Naive B cell (primary cell): ENCODE measurements at regions not wholly inside any gene's neighbourhood (a gene's known extent, or its start where the extent isn't known, plus 50 kb on each side); places are given as distances from the start of the nearest gene placed in this dataset.

Source experiments
- ATAC-seq, 2 donors: fragments of 150-1000 bp; cut with Tn5 transposase; 2 replicates each; pipeline ENCODE4 v1.10.0; 2021; ENCODE audit warnings: low read depth in 2 of 2, mild to moderate bottlenecking in 2 of 2, moderate library complexity in 2 of 2
- DNase-seq: peaks from one replicate; pipeline ENCODE4 v3.0.0; 2022
- H3K27ac Mint-ChIP-seq, 6 donors: one replicate each; pipeline ENCODE4 v1.8.0; 2020 to 2022; ENCODE audit warnings: mild to moderate bottlenecking in 6 of 6, mixed read lengths in 6 of 6, moderate library complexity in 5 of 6, inconsistent platforms in 2 of 6
- H3K27me3 Mint-ChIP-seq, 3 donors: one replicate each; pipeline ENCODE4 v1.8.0; 2021 to 2022; ENCODE audit warnings: mixed read lengths in 3 of 3, mild to moderate bottlenecking in 1 of 3
- H3K36me3 Mint-ChIP-seq, 2 donors: one replicate each; pipeline ENCODE4 v1.8.0; 2020 to 2022; ENCODE audit warnings: mixed read lengths in 2 of 2, inconsistent platforms in 1 of 2, mild to moderate bottlenecking in 1 of 2
- H3K4me1 Mint-ChIP-seq, 3 donors: one replicate each; pipeline ENCODE4 v1.8.0; 2020 to 2022; ENCODE audit warnings: mixed read lengths in 3 of 3, inconsistent platforms in 1 of 3, mild to moderate bottlenecking in 1 of 3, moderate library complexity in 1 of 3
- H3K4me3 Mint-ChIP-seq, 8 donors: one replicate each; pipeline ENCODE4 v1.8.0; 2020 to 2022; ENCODE audit warnings: mild to moderate bottlenecking in 8 of 8, mixed read lengths in 8 of 8, moderate library complexity in 8 of 8, inconsistent platforms in 2 of 8
- H3K9me3 Mint-ChIP-seq, 7 donors: one replicate each; pipeline ENCODE4 v1.8.0; 2020 to 2022; ENCODE audit warnings: mixed read lengths in 7 of 7, mild to moderate bottlenecking in 5 of 7, inconsistent platforms in 2 of 7, moderate library complexity in 1 of 7

DNA sequence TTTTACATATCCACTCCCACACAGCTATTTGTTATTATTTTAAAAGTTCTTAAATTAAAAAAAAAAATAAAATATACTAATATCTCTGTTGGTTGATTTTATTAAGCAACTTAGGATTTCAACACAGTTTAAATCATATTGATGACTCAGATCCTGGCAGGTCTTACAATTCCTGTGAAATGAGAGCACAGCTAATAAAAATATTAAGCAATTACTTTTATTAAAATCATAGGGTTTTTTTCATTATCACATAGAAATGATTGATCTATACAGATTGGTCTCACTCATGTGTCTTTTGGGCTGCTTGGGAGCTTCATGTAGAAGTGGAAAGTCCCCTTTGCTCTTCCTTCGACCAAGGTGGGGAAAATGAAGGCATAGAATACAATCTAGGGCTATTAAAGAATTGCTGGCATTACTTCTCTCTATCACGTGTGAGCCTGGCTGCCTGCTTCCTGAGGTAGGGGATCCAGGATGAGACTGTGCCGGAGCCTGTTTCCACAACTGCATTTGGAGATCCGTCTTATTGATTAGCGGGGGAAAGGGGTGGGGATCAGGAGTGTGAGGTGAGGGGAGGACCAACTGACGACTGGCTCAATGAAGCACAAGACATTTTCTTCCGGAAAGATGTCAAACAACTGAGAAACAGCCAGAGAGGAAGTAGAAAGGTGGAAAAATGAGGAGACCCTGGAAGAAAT is 858.0 kb downstream of the USP25 start:
- ATAC-seq = no peak
- Mint-ChIP-seq H3K36me3 (no peaks in the 10 kb centered on the region), H3K9me3 (peaks cover 0 to 3% (median 0%) of the 10 kb centered on the region in 7 donors), H3K27ac (no peak overlapping the region), H3K4me3 (no peak overlapping the region), H3K4me1 (no peaks in the 10 kb centered on the region), H3K27me3 (no peaks in the 10 kb centered on the region)
- no peak for DNase-seq

DNA sequence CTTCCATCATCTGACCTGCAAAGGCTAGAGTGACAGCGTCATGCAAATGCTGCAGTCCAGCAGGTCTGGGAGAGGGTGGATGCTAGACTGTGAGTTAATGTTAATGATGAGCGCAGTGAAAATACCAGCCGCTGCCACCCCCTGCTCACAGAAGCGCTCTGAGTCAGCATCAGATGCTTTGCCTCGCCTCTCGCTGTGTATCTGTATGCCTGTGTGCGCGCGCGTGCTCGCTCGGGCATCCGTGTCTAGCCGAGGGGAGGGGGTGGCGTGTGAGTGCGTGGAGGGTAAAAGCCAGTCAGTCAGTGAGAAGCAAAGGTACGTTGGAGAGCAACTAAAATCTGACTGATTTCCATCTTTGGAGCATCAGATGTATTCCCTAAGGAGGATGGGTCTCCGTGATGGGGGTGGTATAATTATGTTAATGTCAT is 858.7 kb downstream of the USP25 start:
- peaks cover 0 to 3% (median 0%) of the 10 kb centered on the region in 7 donors for H3K9me3 Mint-ChIP-seq
- H3K36me3 Mint-ChIP-seq = no peaks in the 10 kb centered on the region
- ATAC-seq (no peak), DNase-seq (no peak)
- H3K4me1 Mint-ChIP-seq = no peaks in the 10 kb centered on the region
- H3K4me3 Mint-ChIP-seq = no peak overlapping the region
- no peaks in the 10 kb centered on the region for H3K27me3 Mint-ChIP-seq
- no peak overlapping the region for H3K27ac Mint-ChIP-seq

DNA sequence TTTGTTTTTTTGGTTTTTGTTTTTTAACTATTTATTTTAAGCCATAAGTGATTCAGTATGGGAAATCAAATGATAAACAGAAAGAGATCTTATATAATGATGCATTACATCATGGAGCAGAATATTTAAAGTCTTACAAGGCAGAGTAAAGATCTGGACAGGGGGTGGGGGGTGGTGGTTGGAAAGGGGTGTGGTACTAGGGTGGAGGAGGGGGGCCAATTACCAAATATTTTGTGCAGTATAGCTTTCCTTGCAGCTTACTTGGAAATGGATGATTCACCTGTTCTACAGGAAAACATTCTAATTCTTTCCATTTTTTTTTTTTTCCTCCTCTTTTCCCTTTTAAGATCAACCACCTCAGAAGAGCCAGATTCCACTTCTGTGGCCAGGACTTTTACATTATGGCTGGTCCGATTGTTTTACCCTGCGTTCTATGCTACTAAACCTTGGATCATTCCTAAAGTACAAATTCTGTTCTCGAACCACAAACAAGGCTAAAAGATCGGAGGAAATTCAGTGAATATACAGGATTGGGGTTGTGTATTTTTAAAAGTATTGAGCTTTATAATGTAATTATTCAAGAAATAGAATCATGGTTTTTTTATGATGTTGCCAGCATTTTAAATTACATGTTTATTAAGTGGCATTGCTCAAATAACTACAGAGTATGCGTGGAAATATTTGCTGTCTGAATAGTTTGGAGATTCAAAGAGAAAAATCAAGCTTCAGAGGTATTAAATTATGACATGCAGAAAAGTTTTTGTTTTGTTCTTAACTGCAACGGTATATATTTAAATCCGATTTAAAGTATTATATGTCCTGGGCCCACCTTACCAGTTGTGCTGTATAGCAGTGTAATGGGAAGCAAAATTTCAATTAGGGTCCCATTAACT is 859.5 kb downstream of the USP25 start:
- peaks cover 0 to 3% (median 0%) of the 10 kb centered on the region in 7 donors for H3K9me3 Mint-ChIP-seq
- no peaks in the 10 kb centered on the region for H3K4me1 Mint-ChIP-seq
- no peak for ATAC-seq
- no peaks in the 10 kb centered on the region for H3K27me3 Mint-ChIP-seq
- H3K36me3 Mint-ChIP-seq = no peaks in the 10 kb centered on the region
- DNase-seq = no peak
- no peak overlapping the region for H3K27ac Mint-ChIP-seq
- H3K4me3 Mint-ChIP-seq = no peak overlapping the region

DNA sequence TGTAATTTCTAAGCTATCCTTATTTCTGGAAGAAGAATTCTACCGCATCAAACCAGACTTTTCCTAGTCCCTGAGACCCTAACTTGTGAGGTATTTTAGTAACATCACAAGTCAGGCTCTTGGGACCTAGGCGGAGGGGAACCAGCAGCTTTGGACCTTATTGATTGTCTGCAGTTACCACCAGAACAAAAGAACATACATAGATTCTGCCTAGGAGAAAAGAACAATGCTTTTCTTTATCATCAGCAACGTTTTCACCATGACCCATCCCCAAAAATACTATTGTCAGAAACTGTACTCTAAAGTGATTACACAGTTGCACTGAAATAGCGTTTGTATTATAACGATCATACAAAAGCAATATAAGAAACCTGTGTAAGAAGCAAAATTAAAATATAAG is 860.4 kb downstream of the USP25 start:
- H3K9me3 Mint-ChIP-seq = peaks cover 0 to 4% (median 0%) of the 10 kb centered on the region in 7 donors
- ATAC-seq (no peak), DNase-seq (no peak)
- no peaks in the 10 kb centered on the region for H3K36me3 Mint-ChIP-seq
- no peaks in the 10 kb centered on the region for H3K27me3 Mint-ChIP-seq
- no peaks in the 10 kb centered on the region for H3K4me1 Mint-ChIP-seq
- no peak overlapping the region for H3K27ac Mint-ChIP-seq
- H3K4me3 Mint-ChIP-seq = no peak overlapping the region

DNA sequence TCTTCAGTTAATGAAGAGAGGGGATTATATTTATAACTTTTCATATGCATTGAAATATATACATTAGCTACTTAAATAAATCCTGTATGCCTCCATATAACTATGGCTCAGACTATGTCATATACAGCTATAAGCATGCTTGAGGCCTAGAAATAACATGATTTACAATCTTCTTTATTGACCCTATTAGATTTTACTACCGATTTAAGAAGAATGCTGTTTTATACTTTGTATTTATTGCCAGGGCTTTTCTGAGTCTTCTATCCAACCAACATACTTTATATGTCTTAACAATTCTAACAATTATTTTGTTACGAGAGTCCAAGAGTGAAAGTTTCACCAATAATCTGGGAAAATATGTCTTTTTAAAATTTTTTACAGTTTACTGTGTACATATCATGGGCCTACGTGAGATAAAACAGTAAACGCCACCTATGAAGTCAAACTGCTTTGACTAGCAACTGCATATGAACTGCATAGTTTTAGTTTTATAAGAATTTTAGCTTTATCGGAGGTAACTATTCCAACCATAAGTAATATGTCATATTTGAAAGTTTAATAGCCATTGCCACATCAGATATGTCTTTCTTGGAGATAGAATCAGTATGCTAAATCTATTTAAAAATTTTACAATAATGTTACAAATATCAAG is 861.0 kb downstream of the USP25 start:
- H3K9me3 Mint-ChIP-seq = peaks cover 0 to 4% (median 0%) of the 10 kb centered on the region in 7 donors
- no peak overlapping the region for H3K27ac Mint-ChIP-seq
- H3K36me3 Mint-ChIP-seq = no peaks in the 10 kb centered on the region
- H3K4me3 Mint-ChIP-seq = no peak overlapping the region
- DNase-seq (no peak), ATAC-seq (no peak)
- no peaks in the 10 kb centered on the region for H3K4me1 Mint-ChIP-seq
- no peaks in the 10 kb centered on the region for H3K27me3 Mint-ChIP-seq

DNA sequence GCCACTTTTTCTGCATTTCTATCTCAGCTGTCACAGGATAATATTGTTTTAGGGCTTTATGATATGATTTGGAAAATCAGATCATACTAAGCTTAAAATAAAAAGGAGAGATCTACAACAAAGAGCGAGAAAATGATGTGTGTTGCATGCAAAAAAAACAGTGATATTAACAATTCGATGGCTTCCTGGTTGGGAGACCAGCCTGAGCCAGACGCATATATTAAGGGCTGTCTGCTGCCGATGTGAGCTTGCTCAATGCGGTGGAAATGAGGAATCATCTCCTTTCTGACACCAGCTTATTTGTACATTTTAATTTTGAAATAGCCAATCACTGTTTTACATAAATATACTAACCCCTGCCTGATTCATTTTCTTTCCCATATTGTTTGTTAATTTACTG is 862.6 kb downstream of the USP25 start:
- Mint-ChIP-seq H3K27ac (no peak overlapping the region), H3K27me3 (no peaks in the 10 kb centered on the region), H3K36me3 (no peaks in the 10 kb centered on the region), H3K4me3 (no peak overlapping the region), H3K4me1 (no peaks in the 10 kb centered on the region), H3K9me3 (peaks cover 0 to 6% (median 3%) of the 10 kb centered on the region in 7 donors)
- no peak for DNase-seq
- no peak for ATAC-seq

DNA sequence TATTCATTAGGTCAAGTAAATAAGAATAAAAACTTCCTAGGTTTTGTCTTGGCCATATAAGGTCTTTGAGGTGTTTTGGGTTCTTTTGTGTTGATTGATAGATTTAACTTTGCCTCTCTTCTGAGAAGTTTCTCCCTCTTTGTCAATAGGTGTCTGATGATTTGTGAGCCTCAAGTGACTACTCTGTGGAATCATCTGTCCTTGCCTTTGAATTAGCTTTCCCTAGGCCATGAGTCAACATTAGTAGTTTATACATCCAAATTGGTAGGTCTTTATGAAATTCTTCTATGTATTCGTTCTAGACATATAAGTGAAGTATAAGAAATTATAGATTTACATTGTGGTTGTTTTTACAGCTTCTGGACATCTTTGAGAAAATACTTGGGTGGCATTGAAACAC is 864.4 kb downstream of the USP25 start:
- Mint-ChIP-seq H3K4me3 (no peak overlapping the region), H3K36me3 (no peaks in the 10 kb centered on the region), H3K27ac (no peak overlapping the region), H3K27me3 (no peaks in the 10 kb centered on the region), H3K4me1 (no peaks in the 10 kb centered on the region), H3K9me3 (peaks cover 0 to 6% (median 4%) of the 10 kb centered on the region in 7 donors)
- DNase-seq = no peak
- ATAC-seq = no peak

DNA sequence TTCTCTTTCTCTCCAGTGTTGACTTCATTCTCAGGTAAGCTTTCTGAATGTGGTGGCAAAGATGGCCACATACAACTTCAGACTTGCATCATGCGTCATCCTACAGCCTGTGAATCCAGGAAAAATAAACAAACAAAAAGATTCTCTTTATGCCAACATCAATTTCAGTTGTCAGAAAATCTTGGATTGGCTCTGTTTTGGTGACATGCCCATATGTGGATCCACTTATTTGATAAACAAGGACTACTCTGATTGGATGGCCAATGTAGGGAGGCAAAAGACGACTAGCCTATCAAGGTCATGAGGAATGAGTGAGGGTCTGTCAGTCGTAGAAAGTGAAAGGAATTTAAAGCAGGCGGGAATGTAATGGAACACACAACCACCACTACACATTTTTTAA is 866.6 kb downstream of the USP25 start:
- no peak for ATAC-seq
- Mint-ChIP-seq H3K4me1 (no peaks in the 10 kb centered on the region), H3K27me3 (no peaks in the 10 kb centered on the region), H3K36me3 (no peaks in the 10 kb centered on the region), H3K9me3 (peaks cover 0 to 6% (median 4%) of the 10 kb centered on the region in 7 donors), H3K27ac (no peak overlapping the region), H3K4me3 (no peak overlapping the region)
- DNase-seq = no peak

DNA sequence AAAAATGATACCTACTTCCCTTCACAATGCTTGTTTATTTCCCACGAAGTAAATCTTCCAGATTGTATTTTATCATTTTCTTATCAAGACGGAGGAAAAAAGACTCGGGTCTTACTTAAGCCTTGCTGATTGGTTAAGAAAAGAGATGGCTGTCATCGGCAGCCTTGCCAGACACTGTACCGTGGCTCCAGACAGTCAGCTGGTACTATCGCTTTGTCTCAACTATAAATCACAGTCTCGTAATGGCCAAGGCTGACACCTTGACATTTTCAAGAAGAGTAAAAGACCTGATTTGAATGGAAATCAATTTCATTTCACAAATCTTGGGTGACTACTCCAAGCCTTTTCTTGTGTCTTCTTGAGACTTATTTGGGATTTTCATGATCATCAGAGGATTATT is 868.0 kb downstream of the USP25 start:
- no peaks in the 10 kb centered on the region for H3K27me3 Mint-ChIP-seq

DNA sequence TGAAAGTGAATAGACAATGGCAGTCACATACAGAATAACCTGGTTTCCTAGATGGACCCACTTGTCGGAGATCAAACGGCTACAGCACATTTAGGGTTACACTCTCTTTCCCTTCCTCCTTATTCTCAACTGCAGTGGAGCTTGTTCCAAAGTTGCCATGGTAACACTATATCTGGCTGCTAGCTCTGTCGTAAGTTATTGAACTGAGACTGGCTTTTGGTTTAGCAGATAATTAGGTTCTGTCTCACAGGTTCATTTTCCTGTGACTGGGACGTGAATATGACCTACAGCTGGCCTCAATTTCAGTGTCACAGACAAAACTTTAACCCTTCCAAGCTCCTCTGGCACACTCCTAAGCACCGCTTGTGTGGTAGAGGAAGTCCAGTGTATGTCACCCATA is 875.8 kb downstream of the USP25 start:
- Mint-ChIP-seq H3K27me3 (no peaks in the 10 kb centered on the region), H3K4me3 (no peak overlapping the region), H3K4me1 (no peaks in the 10 kb centered on the region), H3K9me3 (peaks cover 0 to 4% (median 0%) of the 10 kb centered on the region in 7 donors), H3K27ac (no peak overlapping the region), H3K36me3 (no peaks in the 10 kb centered on the region)
- DNase-seq (no peak), ATAC-seq (no peak)

More for the DNA sequence above, 868.0 kb downstream of the USP25 start:
- Mint-ChIP-seq H3K9me3 (peaks cover 0 to 6% (median 3%) of the 10 kb centered on the region in 7 donors), H3K4me1 (no peaks in the 10 kb centered on the region), H3K27ac (no peak overlapping the region), H3K36me3 (no peaks in the 10 kb centered on the region), H3K4me3 (no peak overlapping the region)
- no peak for DNase-seq
- no peak for ATAC-seq

DNA sequence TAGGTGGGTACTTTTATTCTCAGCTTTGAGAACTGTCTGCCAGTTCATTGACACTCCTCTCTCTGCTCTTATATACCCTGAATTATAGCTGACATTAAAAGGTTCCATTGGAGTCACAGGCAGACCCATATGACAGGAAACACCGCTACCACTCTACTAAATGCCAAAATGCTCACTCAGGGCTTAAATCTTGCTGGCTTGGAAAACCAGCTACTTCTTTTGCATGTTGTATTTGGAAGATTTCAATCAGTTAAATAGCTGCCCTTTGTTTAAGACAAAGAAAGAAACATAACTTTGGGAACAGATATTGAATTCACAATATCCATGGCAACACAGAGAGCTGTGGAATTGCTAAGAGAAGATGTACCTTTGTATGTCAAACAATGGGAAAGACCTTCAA is 876.5 kb downstream of the USP25 start:
- peaks cover 0 to 4% (median 0%) of the 10 kb centered on the region in 7 donors for H3K9me3 Mint-ChIP-seq
- DNase-seq (no peak), ATAC-seq (no peak)
- H3K27ac Mint-ChIP-seq = no peak overlapping the region
- H3K36me3 Mint-ChIP-seq = no peaks in the 10 kb centered on the region
- H3K27me3 Mint-ChIP-seq = no peaks in the 10 kb centered on the region
- no peaks in the 10 kb centered on the region for H3K4me1 Mint-ChIP-seq
- no peak overlapping the region for H3K4me3 Mint-ChIP-seq

DNA sequence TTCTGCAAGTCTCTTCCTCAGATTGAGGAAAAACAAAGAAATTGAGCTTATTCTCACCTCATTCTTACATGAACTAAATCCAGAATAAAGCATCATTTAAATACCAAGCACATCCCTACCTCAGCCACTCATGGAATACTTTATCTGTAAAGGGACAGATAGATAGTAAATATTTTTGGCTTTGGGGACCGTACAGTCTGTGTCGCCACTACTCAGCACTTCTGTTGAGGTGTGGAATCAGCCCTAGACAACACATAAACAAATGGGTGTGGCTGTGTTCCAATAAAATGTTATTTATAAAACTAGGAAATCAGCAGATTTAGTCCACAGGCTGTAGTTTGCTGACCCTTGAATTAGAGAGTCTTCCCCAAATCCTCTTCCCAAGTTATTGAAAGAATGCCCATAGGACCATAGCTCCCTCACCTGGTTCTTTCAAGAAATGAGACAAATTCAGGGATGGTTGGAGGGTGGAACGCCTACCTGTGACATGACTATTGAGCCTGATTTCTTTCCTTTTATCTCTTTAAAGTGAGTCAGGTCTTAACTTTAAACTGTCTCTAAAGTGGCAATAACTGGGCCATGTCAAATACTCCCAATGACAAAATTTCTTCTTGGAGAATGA is 878.5 kb downstream of the USP25 start:
- Mint-ChIP-seq H3K36me3 (no peaks in the 10 kb centered on the region), H3K4me3 (no peak overlapping the region), H3K9me3 (peaks cover 0 to 4% (median 0%) of the 10 kb centered on the region in 7 donors), H3K4me1 (no peaks in the 10 kb centered on the region), H3K27me3 (no peaks in the 10 kb centered on the region), H3K27ac (no peak overlapping the region)
- DNase-seq (no peak), ATAC-seq (no peak)

DNA sequence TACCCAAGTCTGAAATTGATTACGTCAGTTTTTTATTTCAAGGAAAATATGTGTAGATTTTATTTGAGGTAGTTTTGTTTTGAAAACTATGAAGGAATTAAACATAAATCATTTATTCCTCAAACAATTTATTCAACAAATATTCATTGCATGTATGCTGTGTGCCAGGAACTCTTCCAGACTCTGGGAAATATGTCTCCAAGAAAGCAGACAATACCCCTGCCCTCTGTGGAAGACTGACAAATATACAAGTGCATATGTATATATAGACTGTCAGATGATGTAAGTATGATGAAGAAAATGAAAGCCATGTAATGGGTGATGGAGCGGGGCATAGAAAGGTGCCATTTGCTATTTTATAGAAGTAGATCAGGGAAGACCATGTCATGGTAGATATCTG is 889.5 kb downstream of the USP25 start:
- peaks cover 0 to 11% (median 6%) of the 10 kb centered on the region in 7 donors for H3K9me3 Mint-ChIP-seq
- no peaks in the 10 kb centered on the region for H3K4me1 Mint-ChIP-seq
- no peak for ATAC-seq
- no peak for DNase-seq
- no peak overlapping the region for H3K4me3 Mint-ChIP-seq
- H3K36me3 Mint-ChIP-seq = peaks cover 0 to 8% of the 10 kb centered on the region in 2 donors
- no peaks in the 10 kb centered on the region for H3K27me3 Mint-ChIP-seq
- no peak overlapping the region for H3K27ac Mint-ChIP-seq
